ENCODE measurements at regions not wholly inside any gene's neighbourhood (a gene's known extent, or its start where the extent isn't known, plus 50 kb on each side); places are given as distances from the start of the nearest gene placed in this dataset.

GRCh38 chr16:9151597-9151996 is 60.2 kb downstream of the HAPSTR1 start:
- TF ChIP-seq, protein P1, sequence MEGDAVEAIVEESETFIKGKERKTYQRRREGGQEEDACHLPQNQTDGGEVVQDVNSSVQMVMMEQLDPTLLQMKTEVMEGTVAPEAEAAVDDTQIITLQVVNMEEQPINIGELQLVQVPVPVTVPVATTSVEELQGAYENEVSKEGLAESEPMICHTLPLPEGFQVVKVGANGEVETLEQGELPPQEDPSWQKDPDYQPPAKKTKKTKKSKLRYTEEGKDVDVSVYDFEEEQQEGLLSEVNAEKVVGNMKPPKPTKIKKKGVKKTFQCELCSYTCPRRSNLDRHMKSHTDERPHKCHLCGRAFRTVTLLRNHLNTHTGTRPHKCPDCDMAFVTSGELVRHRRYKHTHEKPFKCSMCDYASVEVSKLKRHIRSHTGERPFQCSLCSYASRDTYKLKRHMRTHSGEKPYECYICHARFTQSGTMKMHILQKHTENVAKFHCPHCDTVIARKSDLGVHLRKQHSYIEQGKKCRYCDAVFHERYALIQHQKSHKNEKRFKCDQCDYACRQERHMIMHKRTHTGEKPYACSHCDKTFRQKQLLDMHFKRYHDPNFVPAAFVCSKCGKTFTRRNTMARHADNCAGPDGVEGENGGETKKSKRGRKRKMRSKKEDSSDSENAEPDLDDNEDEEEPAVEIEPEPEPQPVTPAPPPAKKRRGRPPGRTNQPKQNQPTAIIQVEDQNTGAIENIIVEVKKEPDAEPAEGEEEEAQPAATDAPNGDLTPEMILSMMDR (IDR thresholded peaks at IDR 0.05), result no peak
- TF ChIP-seq POLR2A (IDR thresholded peaks at IDR 0.05), result no peak

Data from uterus (tissue), 2 donors.